ENCODE measurements at regions not wholly inside any gene's neighbourhood (a gene's known extent, or its start where the extent isn't known, plus 50 kb on each side); places are given as distances from the start of the nearest gene placed in this dataset.

GRCh38 chr10:55867848-55868247 lies 493.2 kb downstream of the ZWINT start:
- TF ChIP-seq EZH2phosphoT487 (IDR thresholded peaks at IDR 0.05; ENCODE audit: borderline replicate concordance, low read length) = no peak
- TF ChIP-seq EZH2 (IDR thresholded peaks at IDR 0.05; ENCODE audit: low read length, unreplicated experiment) = no peak
